22Rv1 (cell line): ENCODE measurements at regions not wholly inside any gene's neighbourhood (a gene's known extent, or its start where the extent isn't known, plus 50 kb on each side); places are given as distances from the start of the nearest gene placed in this dataset.

Experiments used
- ZFX ChIP-seq: fragments of 450-650 bp; IDR thresholded peaks from 2 replicates; pipeline ENCODE4 v1.6.1; 2017; ENCODE audit warnings: antibody characterized with exemption, borderline replicate concordance
- TF ChIP-seq, protein P1 (sequence below): fragments of 450-650 bp; IDR thresholded peaks from 2 replicates; pipeline ENCODE4 v1.5.1; 2017; ENCODE audit warnings: mild to moderate bottlenecking

DNA sequence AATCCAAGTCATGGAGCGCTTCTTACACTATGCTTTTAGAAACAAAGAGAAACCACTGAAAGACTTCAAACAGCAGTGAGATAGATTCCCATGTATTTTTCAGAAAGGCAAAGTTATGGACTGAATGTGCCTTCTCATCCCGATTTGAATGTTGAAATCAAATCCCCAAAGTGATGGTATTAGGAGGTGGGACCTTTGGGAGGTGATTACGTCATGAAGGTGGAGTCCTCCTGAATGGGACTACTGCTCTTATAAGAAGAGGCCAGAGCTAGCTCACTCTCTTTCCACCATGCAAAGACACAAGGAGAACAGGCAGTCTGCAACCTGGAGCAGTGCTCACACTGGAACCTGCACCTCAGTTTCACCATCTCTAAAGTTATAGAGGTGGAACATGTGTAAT, 1279.8 kb downstream of the GATA3 start:
- TF ChIP-seq, protein P1, sequence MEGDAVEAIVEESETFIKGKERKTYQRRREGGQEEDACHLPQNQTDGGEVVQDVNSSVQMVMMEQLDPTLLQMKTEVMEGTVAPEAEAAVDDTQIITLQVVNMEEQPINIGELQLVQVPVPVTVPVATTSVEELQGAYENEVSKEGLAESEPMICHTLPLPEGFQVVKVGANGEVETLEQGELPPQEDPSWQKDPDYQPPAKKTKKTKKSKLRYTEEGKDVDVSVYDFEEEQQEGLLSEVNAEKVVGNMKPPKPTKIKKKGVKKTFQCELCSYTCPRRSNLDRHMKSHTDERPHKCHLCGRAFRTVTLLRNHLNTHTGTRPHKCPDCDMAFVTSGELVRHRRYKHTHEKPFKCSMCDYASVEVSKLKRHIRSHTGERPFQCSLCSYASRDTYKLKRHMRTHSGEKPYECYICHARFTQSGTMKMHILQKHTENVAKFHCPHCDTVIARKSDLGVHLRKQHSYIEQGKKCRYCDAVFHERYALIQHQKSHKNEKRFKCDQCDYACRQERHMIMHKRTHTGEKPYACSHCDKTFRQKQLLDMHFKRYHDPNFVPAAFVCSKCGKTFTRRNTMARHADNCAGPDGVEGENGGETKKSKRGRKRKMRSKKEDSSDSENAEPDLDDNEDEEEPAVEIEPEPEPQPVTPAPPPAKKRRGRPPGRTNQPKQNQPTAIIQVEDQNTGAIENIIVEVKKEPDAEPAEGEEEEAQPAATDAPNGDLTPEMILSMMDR = no peak
- TF ChIP-seq ZFX = no peak
